ENCODE measurements at regions not wholly inside any gene's neighbourhood (a gene's known extent, or its start where the extent isn't known, plus 50 kb on each side); places are given as distances from the start of the nearest gene placed in this dataset.

DNA sequence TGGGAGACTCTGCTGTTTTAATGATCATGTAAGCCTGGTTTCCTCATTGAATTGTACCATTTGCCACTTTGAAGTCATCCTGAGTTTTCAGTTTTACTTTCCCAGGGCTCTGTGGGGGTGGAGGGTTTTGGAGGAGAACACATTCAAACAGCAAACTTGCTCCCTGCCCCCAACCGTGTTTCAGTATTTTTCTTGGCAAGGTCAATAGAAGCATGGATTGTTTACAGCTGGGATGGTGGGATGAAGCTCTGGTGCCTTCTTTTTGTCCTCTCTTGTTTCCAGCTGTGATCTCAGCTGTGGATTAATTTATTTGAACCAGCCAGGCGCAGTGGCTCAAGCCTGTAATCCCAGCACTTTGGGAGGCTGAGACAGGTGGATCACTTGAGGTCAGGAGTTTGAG, 54.3 kb upstream of the SERBP1 start:
- TF ChIP-seq, protein P1, sequence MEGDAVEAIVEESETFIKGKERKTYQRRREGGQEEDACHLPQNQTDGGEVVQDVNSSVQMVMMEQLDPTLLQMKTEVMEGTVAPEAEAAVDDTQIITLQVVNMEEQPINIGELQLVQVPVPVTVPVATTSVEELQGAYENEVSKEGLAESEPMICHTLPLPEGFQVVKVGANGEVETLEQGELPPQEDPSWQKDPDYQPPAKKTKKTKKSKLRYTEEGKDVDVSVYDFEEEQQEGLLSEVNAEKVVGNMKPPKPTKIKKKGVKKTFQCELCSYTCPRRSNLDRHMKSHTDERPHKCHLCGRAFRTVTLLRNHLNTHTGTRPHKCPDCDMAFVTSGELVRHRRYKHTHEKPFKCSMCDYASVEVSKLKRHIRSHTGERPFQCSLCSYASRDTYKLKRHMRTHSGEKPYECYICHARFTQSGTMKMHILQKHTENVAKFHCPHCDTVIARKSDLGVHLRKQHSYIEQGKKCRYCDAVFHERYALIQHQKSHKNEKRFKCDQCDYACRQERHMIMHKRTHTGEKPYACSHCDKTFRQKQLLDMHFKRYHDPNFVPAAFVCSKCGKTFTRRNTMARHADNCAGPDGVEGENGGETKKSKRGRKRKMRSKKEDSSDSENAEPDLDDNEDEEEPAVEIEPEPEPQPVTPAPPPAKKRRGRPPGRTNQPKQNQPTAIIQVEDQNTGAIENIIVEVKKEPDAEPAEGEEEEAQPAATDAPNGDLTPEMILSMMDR (conservative IDR thresholded peaks at IDR 0.05 in 1 of 2, IDR thresholded peaks at IDR 0.05 in 1 of 2; ENCODE audit: low read depth in 1 of 2, low read length in 2 of 2), result no peak
- TF ChIP-seq EZH2 (IDR thresholded peaks at IDR 0.05; ENCODE audit: low read length, missing control alignments), result no peak

Data from fibroblast of lung (primary cell).